ENCODE measurements at regions not wholly inside any gene's neighbourhood (a gene's known extent, or its start where the extent isn't known, plus 50 kb on each side); places are given as distances from the start of the nearest gene placed in this dataset.
A peak's percentile ranks its signal among the peaks of the same experiment; 100 is the strongest.

GRCh38 chr10:23694921-23695824 lies 256.3 kb downstream of the OTUD1 start:
- TF ChIP-seq, protein P1, sequence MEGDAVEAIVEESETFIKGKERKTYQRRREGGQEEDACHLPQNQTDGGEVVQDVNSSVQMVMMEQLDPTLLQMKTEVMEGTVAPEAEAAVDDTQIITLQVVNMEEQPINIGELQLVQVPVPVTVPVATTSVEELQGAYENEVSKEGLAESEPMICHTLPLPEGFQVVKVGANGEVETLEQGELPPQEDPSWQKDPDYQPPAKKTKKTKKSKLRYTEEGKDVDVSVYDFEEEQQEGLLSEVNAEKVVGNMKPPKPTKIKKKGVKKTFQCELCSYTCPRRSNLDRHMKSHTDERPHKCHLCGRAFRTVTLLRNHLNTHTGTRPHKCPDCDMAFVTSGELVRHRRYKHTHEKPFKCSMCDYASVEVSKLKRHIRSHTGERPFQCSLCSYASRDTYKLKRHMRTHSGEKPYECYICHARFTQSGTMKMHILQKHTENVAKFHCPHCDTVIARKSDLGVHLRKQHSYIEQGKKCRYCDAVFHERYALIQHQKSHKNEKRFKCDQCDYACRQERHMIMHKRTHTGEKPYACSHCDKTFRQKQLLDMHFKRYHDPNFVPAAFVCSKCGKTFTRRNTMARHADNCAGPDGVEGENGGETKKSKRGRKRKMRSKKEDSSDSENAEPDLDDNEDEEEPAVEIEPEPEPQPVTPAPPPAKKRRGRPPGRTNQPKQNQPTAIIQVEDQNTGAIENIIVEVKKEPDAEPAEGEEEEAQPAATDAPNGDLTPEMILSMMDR (IDR thresholded peaks at IDR 0.05; ENCODE audit: insufficient read depth, low read depth, low read length), result no peak
- no peak overlapping the region for H3K4me3 ChIP-seq (ENCODE audit: low read depth, low read length)
- no peak for DNase-seq (ENCODE audit: low read depth)

GRCh38 chr10:23695825-23696420 lies 257.0 kb downstream of the OTUD1 start:
- DNase-seq (ENCODE audit: low read depth), result no peak
- no peak overlapping the region for H3K4me3 ChIP-seq (ENCODE audit: low read depth, low read length)
- TF ChIP-seq, protein P1 (IDR thresholded peaks at IDR 0.05; ENCODE audit: insufficient read depth, low read depth, low read length), result no peak

GRCh38 chr10:23696476-23696875 lies 257.6 kb downstream of the OTUD1 start:
- no peak overlapping the region for H3K4me3 ChIP-seq (ENCODE audit: low read depth, low read length)
- no peak for DNase-seq (ENCODE audit: low read depth)
- TF ChIP-seq, protein P1 (IDR thresholded peaks at IDR 0.05; ENCODE audit: insufficient read depth, low read depth, low read length), result no peak

DNA sequence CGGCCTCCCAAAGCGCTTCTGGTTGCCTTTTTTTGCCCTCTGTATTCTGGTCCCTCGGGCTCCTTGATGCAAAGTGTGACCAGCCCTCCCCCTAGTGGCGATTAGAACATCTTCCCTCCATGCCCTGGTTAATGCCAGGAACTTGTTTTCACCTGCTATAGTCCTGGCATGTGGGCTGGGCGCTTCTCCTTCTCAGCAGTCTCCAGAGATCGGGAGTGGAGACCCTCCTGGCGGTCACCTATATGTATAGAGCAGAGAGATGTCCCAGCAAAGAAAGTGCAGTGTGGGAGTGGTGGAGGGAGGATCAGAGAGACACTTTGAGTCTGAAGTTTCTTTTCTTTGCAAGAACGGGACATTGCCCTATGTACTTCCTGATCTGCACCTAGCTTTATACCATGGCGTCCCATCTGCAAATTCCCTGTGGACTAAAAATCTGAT lies 264.1 kb downstream of the OTUD1 start:
- H3K4me3 ChIP-seq (ENCODE audit: low read depth, low read length), result no peak overlapping the region
- DNase-seq (ENCODE audit: low read depth), result peak; percentile 53
- TF ChIP-seq, protein P1 (IDR thresholded peaks at IDR 0.05; ENCODE audit: insufficient read depth, low read depth, low read length), result peak; percentile 71

GRCh38 chr10:23715363-23715762 lies 276.5 kb downstream of the OTUD1 start:
- DNase-seq (ENCODE audit: low read depth), result no peak
- TF ChIP-seq, protein P1 (IDR thresholded peaks at IDR 0.05; ENCODE audit: insufficient read depth, low read depth, low read length), result no peak
- H3K4me3 ChIP-seq (ENCODE audit: low read depth, low read length), result no peak overlapping the region

DNA sequence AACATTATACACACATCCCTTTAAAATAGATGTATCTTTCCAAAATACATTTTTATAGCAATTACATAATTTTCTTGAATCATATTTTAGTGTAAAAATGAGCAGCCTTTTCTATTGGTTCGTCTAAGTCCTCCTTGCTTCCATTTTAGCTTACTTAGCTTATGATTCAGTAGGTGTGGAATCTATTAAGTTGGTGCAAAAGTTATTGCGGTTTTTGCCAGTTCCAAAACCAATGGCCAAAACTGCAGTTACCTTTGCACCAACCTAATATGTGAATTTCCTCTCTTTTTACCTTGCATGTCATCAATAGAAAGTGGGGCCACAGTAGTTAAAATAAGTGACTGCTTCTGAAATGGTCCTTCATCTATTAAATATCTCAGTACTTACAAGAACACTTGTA lies 279.0 kb downstream of the OTUD1 start:
- no peak overlapping the region for H3K4me3 ChIP-seq (ENCODE audit: low read depth, low read length)
- TF ChIP-seq, protein P1 (IDR thresholded peaks at IDR 0.05; ENCODE audit: insufficient read depth, low read depth, low read length), result no peak
- no peak for DNase-seq (ENCODE audit: low read depth)

All from fibroblast of villous mesenchyme (primary cell).